GM12878 (cell line): ENCODE measurements at regions not wholly inside any gene's neighbourhood (a gene's known extent, or its start where the extent isn't known, plus 50 kb on each side); places are given as distances from the start of the nearest gene placed in this dataset.

Experiments used
- CBFB ChIP-seq: IDR thresholded peaks from 2 replicates; pipeline ENCODE4 v1.6.1; 2016; ENCODE audit warnings: antibody characterized with exemption, low read depth
- EP300 ChIP-seq, 2 experiments: fragments of 150-350 bp in 1 of 2; IDR thresholded peaks; 2 replicates each; pipeline ENCODE4 v1.6.1; 2011 to 2012; ENCODE audit warnings: low read depth in 2 of 2, low read length in 2 of 2, borderline replicate concordance in 1 of 2, improper control_type of control experiment in 1 of 2, inconsistent platforms in 1 of 2; ENCODE audit not compliant: control insufficient read depth in 1 of 2
- HCFC1 ChIP-seq: fragments of 150-350 bp; IDR thresholded peaks from 2 replicates; pipeline ENCODE4 v1.6.1; 2014; ENCODE audit warnings: low read length
- MYC ChIP-seq: IDR thresholded peaks from 2 replicates; pipeline ENCODE4 v1.6.1; 2011; ENCODE audit warnings: mild to moderate bottlenecking, low read length, moderate library complexity, inconsistent platforms; ENCODE audit not compliant: insufficient read depth, insufficient replicate concordance, insufficient read length, severe bottlenecking
- RFX5 ChIP-seq: IDR thresholded peaks from 2 replicates; pipeline ENCODE4 v1.6.1; 2011; ENCODE audit warnings: low read depth, low read length, improper control_type of control experiment
- SIX5 ChIP-seq: IDR thresholded peaks from 2 replicates; pipeline ENCODE4 v1.6.1; 2011; ENCODE audit warnings: mild to moderate bottlenecking, low read depth, low read length, moderate library complexity; ENCODE audit not compliant: severe bottlenecking
- TCF12 ChIP-seq: IDR thresholded peaks from 2 replicates; pipeline ENCODE4 v1.6.1; 2011; ENCODE audit warnings: low read depth, mild to moderate bottlenecking, low read length
- YY1 ChIP-seq: IDR thresholded peaks from 2 replicates; pipeline ENCODE4 v1.6.1; 2011; ENCODE audit warnings: low read depth, mild to moderate bottlenecking, low read length
- TF ChIP-seq, protein P1 (sequence below): IDR thresholded peaks from 2 replicates; pipeline ENCODE4 v1.6.1; 2011; ENCODE audit warnings: borderline replicate concordance, low read depth, mild to moderate bottlenecking, moderate library complexity, mixed read lengths, low read length; ENCODE audit not compliant: insufficient read depth; ENCODE audit errors: extremely low read length
- TF ChIP-seq, protein P2 (sequence below): IDR thresholded peaks from 2 replicates; pipeline ENCODE4 v1.6.1; 2011; ENCODE audit warnings: low read depth, mild to moderate bottlenecking, low read length, moderate library complexity, borderline replicate concordance; ENCODE audit errors: extremely low read depth
- TF ChIP-seq, protein P3 (sequence below), 3 experiments: IDR thresholded peaks in 2 of 3; conservative IDR thresholded peaks in 1 of 3; 2 replicates each; pipeline ENCODE4 v1.5.1; 2011; ENCODE audit warnings: low read depth in 3 of 3, low read length in 3 of 3, mild to moderate bottlenecking in 3 of 3, control low read depth in 2 of 3, moderate library complexity in 2 of 3, inconsistent platforms in 1 of 3, mixed read lengths in 1 of 3; ENCODE audit not compliant: control insufficient read depth in 2 of 3, insufficient read depth in 1 of 3; ENCODE audit errors: extremely low read depth in 1 of 3

DNA sequence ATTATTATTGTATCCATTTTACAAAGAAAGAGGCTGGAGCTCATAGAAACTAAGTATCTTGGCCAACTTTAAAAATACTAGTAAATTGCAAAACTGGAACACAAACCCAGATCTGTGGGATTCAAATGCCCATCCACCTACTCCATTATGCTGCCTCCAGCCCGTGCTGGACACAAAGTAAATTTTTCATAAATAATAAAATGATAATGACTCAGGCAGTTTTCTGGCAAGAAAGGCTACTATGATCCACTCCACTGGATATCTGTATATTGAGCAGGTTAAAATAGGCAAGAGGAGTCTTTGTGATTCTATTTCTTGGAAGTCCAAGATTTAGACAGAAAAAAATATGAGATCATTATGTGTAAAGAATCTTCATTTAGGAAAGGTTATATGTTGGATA is 138.3 kb upstream of the DUSP10 start:
- TF ChIP-seq YY1 (no peak), TCF12 (no peak), CBFB (no peak), SIX5 (no peak), HCFC1 (no peak), EP300 (IDR thresholded peaks at IDR 0.05; ENCODE audit: borderline replicate concordance in 1 of 2, control insufficient read depth in 1 of 2, low read depth in 2 of 2, low read length in 2 of 2) (no peak), MYC (no peak), RFX5 (no peak)
- TF ChIP-seq, protein P1, sequence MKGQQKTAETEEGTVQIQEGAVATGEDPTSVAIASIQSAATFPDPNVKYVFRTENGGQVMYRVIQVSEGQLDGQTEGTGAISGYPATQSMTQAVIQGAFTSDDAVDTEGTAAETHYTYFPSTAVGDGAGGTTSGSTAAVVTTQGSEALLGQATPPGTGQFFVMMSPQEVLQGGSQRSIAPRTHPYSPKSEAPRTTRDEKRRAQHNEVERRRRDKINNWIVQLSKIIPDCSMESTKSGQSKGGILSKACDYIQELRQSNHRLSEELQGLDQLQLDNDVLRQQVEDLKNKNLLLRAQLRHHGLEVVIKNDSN = no peak
- TF ChIP-seq, protein P2, sequence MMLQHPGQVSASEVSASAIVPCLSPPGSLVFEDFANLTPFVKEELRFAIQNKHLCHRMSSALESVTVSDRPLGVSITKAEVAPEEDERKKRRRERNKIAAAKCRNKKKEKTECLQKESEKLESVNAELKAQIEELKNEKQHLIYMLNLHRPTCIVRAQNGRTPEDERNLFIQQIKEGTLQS = no peak
- TF ChIP-seq, protein P3, sequence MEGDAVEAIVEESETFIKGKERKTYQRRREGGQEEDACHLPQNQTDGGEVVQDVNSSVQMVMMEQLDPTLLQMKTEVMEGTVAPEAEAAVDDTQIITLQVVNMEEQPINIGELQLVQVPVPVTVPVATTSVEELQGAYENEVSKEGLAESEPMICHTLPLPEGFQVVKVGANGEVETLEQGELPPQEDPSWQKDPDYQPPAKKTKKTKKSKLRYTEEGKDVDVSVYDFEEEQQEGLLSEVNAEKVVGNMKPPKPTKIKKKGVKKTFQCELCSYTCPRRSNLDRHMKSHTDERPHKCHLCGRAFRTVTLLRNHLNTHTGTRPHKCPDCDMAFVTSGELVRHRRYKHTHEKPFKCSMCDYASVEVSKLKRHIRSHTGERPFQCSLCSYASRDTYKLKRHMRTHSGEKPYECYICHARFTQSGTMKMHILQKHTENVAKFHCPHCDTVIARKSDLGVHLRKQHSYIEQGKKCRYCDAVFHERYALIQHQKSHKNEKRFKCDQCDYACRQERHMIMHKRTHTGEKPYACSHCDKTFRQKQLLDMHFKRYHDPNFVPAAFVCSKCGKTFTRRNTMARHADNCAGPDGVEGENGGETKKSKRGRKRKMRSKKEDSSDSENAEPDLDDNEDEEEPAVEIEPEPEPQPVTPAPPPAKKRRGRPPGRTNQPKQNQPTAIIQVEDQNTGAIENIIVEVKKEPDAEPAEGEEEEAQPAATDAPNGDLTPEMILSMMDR (IDR thresholded peaks at IDR 0.05 in 2 of 3, conservative IDR thresholded peaks at IDR 0.05 in 1 of 3; ENCODE audit: control insufficient read depth in 2 of 3, extremely low read depth in 1 of 3, insufficient read depth in 1 of 3, low read depth in 3 of 3, low read length in 3 of 3) = no peak
